ENCODE measurements at regions not wholly inside any gene's neighbourhood (a gene's known extent, or its start where the extent isn't known, plus 50 kb on each side); places are given as distances from the start of the nearest gene placed in this dataset.

GRCh38 chr3:181568693-181569092, 143.0 kb upstream of the SOX2 start:
- H3K4me3 Mint-ChIP-seq: no peak overlapping the region
- no peaks in the 10 kb centered on the region for H3K9me3 Mint-ChIP-seq
- H3K27me3 Mint-ChIP-seq (ENCODE audit: low read depth): no peaks in the 10 kb centered on the region
- H3K36me3 Mint-ChIP-seq (ENCODE audit: low read depth): no peaks in the 10 kb centered on the region
- TF ChIP-seq CTCF (conservative IDR thresholded peaks at IDR 0.05): no peak
- H3K4me1 Mint-ChIP-seq: no peaks in the 10 kb centered on the region
- DNase-seq (ENCODE audit: low read depth, low spot score): no peak
- H3K27ac Mint-ChIP-seq (ENCODE audit: unreplicated experiment): no peak overlapping the region

- Mint-ChIP-seq H3K27ac (ENCODE audit: unreplicated experiment) (no peak overlapping the region), H3K36me3 (ENCODE audit: low read depth) (no peaks in the 10 kb centered on the region), H3K9me3 (no peaks in the 10 kb centered on the region), H3K27me3 (ENCODE audit: low read depth) (no peaks in the 10 kb centered on the region), H3K4me3 (no peak overlapping the region), H3K4me1 (no peaks in the 10 kb centered on the region)
- no peak for TF ChIP-seq CTCF (conservative IDR thresholded peaks at IDR 0.05)
- no peak for DNase-seq (ENCODE audit: low read depth, low spot score)
Measured at GRCh38 chr3:181568248-181568647, 143.5 kb upstream of the SOX2 start.

- Mint-ChIP-seq H3K27ac (ENCODE audit: unreplicated experiment) (no peak overlapping the region), H3K27me3 (ENCODE audit: low read depth) (no peaks in the 10 kb centered on the region), H3K4me3 (no peak overlapping the region), H3K36me3 (ENCODE audit: low read depth) (no peaks in the 10 kb centered on the region), H3K9me3 (no peaks in the 10 kb centered on the region), H3K4me1 (no peaks in the 10 kb centered on the region)
- TF ChIP-seq CTCF (conservative IDR thresholded peaks at IDR 0.05): no peak
- DNase-seq (ENCODE audit: low read depth, low spot score): no peak
Measured at GRCh38 chr3:181567311-181568075, 144.2 kb upstream of the SOX2 start.

GRCh38 chr3:181565416-181565815, 146.3 kb upstream of the SOX2 start:
- DNase-seq (ENCODE audit: low read depth, low spot score): no peak
- Mint-ChIP-seq H3K27me3 (ENCODE audit: low read depth) (no peaks in the 10 kb centered on the region), H3K4me1 (peaks cover 15% of the 10 kb centered on the region), H3K27ac (ENCODE audit: unreplicated experiment) (no peak overlapping the region), H3K36me3 (ENCODE audit: low read depth) (no peaks in the 10 kb centered on the region), H3K4me3 (no peak overlapping the region), H3K9me3 (no peaks in the 10 kb centered on the region)
- no peak for TF ChIP-seq CTCF (conservative IDR thresholded peaks at IDR 0.05)

- TF ChIP-seq CTCF (conservative IDR thresholded peaks at IDR 0.05): peak; percentile 35
- peaks cover 15% of the 10 kb centered on the region for H3K4me1 Mint-ChIP-seq
- no peak overlapping the region for H3K4me3 Mint-ChIP-seq
- DNase-seq (ENCODE audit: low read depth, low spot score): no peak
- H3K27me3 Mint-ChIP-seq (ENCODE audit: low read depth): no peaks in the 10 kb centered on the region
- H3K9me3 Mint-ChIP-seq: no peaks in the 10 kb centered on the region
- no peak overlapping the region for H3K27ac Mint-ChIP-seq (ENCODE audit: unreplicated experiment)
- no peaks in the 10 kb centered on the region for H3K36me3 Mint-ChIP-seq (ENCODE audit: low read depth)
Measured at GRCh38 chr3:181564222-181564621, 147.5 kb upstream of the SOX2 start.

Measured in neural crest cell (in vitro differentiated cells).